WTC11 (cell line): ENCODE measurements at regions not wholly inside any gene's neighbourhood (a gene's known extent, or its start where the extent isn't known, plus 50 kb on each side); places are given as distances from the start of the nearest gene placed in this dataset.

ENCODE experiments used
- ATAC-seq: fragments of 200-7000 bp; cut with Tn5 transposase; 2 replicates; pipeline ENCODE4 v1.10.0; 2021; ENCODE audit warnings: mild to moderate bottlenecking, moderate library complexity
- CTCF ChIA-PET: fragments of 300-600 bp; sonication (Branson Sonifier 250); formaldehyde crosslinking; loops from one replicate; lab custom pipeline; 2021; ENCODE audit warnings: antibody characterized with exemption; lab: Charles Lee
- POLR2A ChIA-PET: fragments of 350-600 bp; sonication (Branson Sonifier 250); formaldehyde crosslinking; loops from one replicate; lab custom pipeline; 2021; ENCODE audit warnings: antibody characterized with exemption; lab: Charles Lee
- DNase-seq: peaks from one replicate; pipeline ENCODE4 v3.0.0; 2021; ENCODE audit warnings: low spot score
- H3K27ac Mint-ChIP-seq: 2 replicates; pipeline ENCODE4 v1.8.0; 2021; ENCODE audit warnings: mixed read lengths
- H3K27me3 Mint-ChIP-seq: 2 replicates; pipeline ENCODE4 v1.8.0; 2021; ENCODE audit warnings: low read depth, mild to moderate bottlenecking, moderate library complexity, mixed read lengths
- H3K36me3 Mint-ChIP-seq: 2 replicates; pipeline ENCODE4 v1.8.0; 2021; ENCODE audit warnings: mixed read lengths
- H3K4me1 Mint-ChIP-seq: 2 replicates; pipeline ENCODE4 v1.8.0; 2022; ENCODE audit warnings: mixed read lengths
- H3K4me3 Mint-ChIP-seq: 2 replicates; pipeline ENCODE4 v1.8.0; 2021; ENCODE audit warnings: mild to moderate bottlenecking, moderate library complexity, mixed read lengths
- H3K9me3 Mint-ChIP-seq: 2 replicates; pipeline ENCODE4 v1.8.0; 2021; ENCODE audit warnings: mixed read lengths
- ATF1 ChIP-seq: sonication (generic); formaldehyde crosslinking; IDR thresholded peaks from 2 replicates; pipeline ENCODE4 v1.8.1; 2023; ENCODE audit warnings: mild to moderate bottlenecking, moderate library complexity, missing genetic modification reagents
- CREB1 ChIP-seq: sonication (generic); formaldehyde crosslinking; IDR thresholded peaks from 2 replicates; pipeline ENCODE4 v1.8.0; 2023; ENCODE audit warnings: mild to moderate bottlenecking, missing genetic modification reagents
- CREM ChIP-seq: sonication (generic); formaldehyde crosslinking; IDR thresholded peaks from 2 replicates; pipeline ENCODE4 v1.8.1; 2022; ENCODE audit warnings: mild to moderate bottlenecking, missing genetic modification reagents, moderate library complexity
- ELF4 ChIP-seq: sonication (generic); formaldehyde crosslinking; IDR thresholded peaks from 2 replicates; pipeline ENCODE4 v1.8.1; 2022; ENCODE audit warnings: low read depth, mild to moderate bottlenecking, moderate library complexity, missing genetic modification reagents
- ETV6 ChIP-seq: sonication (generic); formaldehyde crosslinking; IDR thresholded peaks from 2 replicates; pipeline ENCODE4 v1.8.1; 2022; ENCODE audit warnings: mild to moderate bottlenecking, missing genetic modification reagents
- GTF2I ChIP-seq: fragments of 250-450 bp; sonication (Bioruptor Pico); conservative IDR thresholded peaks from 2 replicates; pipeline ENCODE4 v1.4.0; 2021; ENCODE audit warnings: mild to moderate bottlenecking
- JUN ChIP-seq: sonication (generic); formaldehyde crosslinking; IDR thresholded peaks from 2 replicates; pipeline ENCODE4 v1.8.0; 2023; ENCODE audit warnings: mild to moderate bottlenecking, missing genetic modification reagents
- MYBL2 ChIP-seq: sonication (generic); formaldehyde crosslinking; IDR thresholded peaks from 2 replicates; pipeline ENCODE4 v1.8.1; 2023; ENCODE audit warnings: mild to moderate bottlenecking, moderate library complexity, missing genetic modification reagents
- NFE2L1 ChIP-seq: sonication (generic); formaldehyde crosslinking; IDR thresholded peaks from 2 replicates; pipeline ENCODE4 v1.8.1; 2023; ENCODE audit warnings: missing genetic modification reagents
- NR1H2 ChIP-seq: sonication (generic); formaldehyde crosslinking; IDR thresholded peaks from 2 replicates; pipeline ENCODE4 v1.9.0; 2021; ENCODE audit warnings: mild to moderate bottlenecking, moderate library complexity, missing genetic modification reagents
- NR3C1 ChIP-seq: sonication (generic); formaldehyde crosslinking; conservative IDR thresholded peaks from 2 replicates; pipeline ENCODE4 v1.8.1; 2023; ENCODE audit warnings: low read depth, mild to moderate bottlenecking, missing genetic modification reagents
- RORB ChIP-seq: fragments of 250-450 bp; sonication (Bioruptor Pico); IDR thresholded peaks from 2 replicates; pipeline ENCODE4 v1.9.0; 2021; ENCODE audit warnings: mild to moderate bottlenecking
- TCF7 ChIP-seq: sonication (generic); formaldehyde crosslinking; IDR thresholded peaks from 2 replicates; pipeline ENCODE4 v1.8.0; 2022; ENCODE audit warnings: mild to moderate bottlenecking, low read depth, missing genetic modification reagents, moderate library complexity
- TEAD1 ChIP-seq: sonication (generic); formaldehyde crosslinking; IDR thresholded peaks from 2 replicates; pipeline ENCODE4 v1.8.0; 2022; ENCODE audit warnings: mild to moderate bottlenecking, missing genetic modification reagents
- TEAD4 ChIP-seq: sonication (generic); formaldehyde crosslinking; IDR thresholded peaks from 2 replicates; pipeline ENCODE4 v1.8.0; 2022; ENCODE audit warnings: mild to moderate bottlenecking, missing genetic modification reagents
- TP53 ChIP-seq: sonication (generic); formaldehyde crosslinking; IDR thresholded peaks from 2 replicates; pipeline ENCODE4 v1.8.1; 2023; ENCODE audit warnings: mild to moderate bottlenecking, missing genetic modification reagents
- ZNF219 ChIP-seq: sonication (generic); formaldehyde crosslinking; IDR thresholded peaks from 2 replicates; pipeline ENCODE4 v1.8.0; 2023; ENCODE audit warnings: missing genetic modification reagents, mild to moderate bottlenecking, borderline replicate concordance
- ZNF263 ChIP-seq: sonication (generic); formaldehyde crosslinking; IDR thresholded peaks from 2 replicates; pipeline ENCODE4 v1.8.1; 2022; ENCODE audit warnings: low read depth, mild to moderate bottlenecking, moderate library complexity, missing genetic modification reagents
- ZNF416 ChIP-seq: fragments of 250-450 bp; sonication (Bioruptor Pico); IDR thresholded peaks from 2 replicates; pipeline ENCODE4 v1.9.0; 2021; ENCODE audit warnings: mild to moderate bottlenecking, inconsistent platforms
- ZNF671 ChIP-seq: fragments of 250-450 bp; sonication (Bioruptor Pico); IDR thresholded peaks from 2 replicates; pipeline ENCODE4 v1.8.0; 2021; ENCODE audit warnings: mild to moderate bottlenecking
- TF ChIP-seq, protein P1 (sequence below): sonication (generic); formaldehyde crosslinking; IDR thresholded peaks from 2 replicates; pipeline ENCODE4 v1.8.1; 2023; ENCODE audit warnings: mild to moderate bottlenecking, missing genetic modification reagents
- TF ChIP-seq, protein P2 (sequence below): fragments of 250-450 bp; sonication (Bioruptor Pico); IDR thresholded peaks from 2 replicates; pipeline ENCODE4 v1.9.0; 2021; ENCODE audit warnings: mild to moderate bottlenecking
- TF ChIP-seq, protein P3 (sequence below): sonication (generic); formaldehyde crosslinking; conservative IDR thresholded peaks from 2 replicates; pipeline ENCODE4 v1.8.1; 2022; ENCODE audit warnings: mild to moderate bottlenecking, missing genetic modification reagents
- TF ChIP-seq, protein P4 (sequence below): sonication (generic); formaldehyde crosslinking; IDR thresholded peaks from 2 replicates; pipeline ENCODE4 v1.8.1; 2023; ENCODE audit warnings: mild to moderate bottlenecking, moderate library complexity, missing genetic modification reagents
- TF ChIP-seq, protein P5 (sequence below): sonication (generic); formaldehyde crosslinking; IDR thresholded peaks from 2 replicates; pipeline ENCODE4 v1.8.0; 2023; ENCODE audit warnings: missing genetic modification reagents
- TF ChIP-seq, protein P6 (sequence below): sonication (generic); formaldehyde crosslinking; IDR thresholded peaks from 2 replicates; pipeline ENCODE4 v1.8.1; 2022; ENCODE audit warnings: missing genetic modification reagents, borderline replicate concordance

DNA sequence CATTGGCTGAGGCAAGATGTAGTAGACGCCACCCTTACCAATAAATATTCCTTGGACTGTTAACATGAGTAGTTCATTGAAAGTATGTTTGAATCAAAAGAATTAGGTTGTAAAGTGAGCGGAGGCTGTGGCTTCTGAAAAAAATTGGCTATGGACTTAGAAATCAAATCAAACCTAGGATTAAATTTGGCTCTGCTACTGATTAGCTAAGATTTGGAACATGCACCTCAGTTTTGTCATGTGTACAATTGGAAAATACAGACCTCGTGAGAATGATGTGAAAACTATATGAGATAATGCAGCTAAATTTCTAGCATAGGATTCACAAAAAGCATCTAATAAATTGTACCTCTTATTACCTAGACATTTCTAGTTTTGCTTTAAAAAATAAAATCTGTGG is 85.3 kb upstream of the USP25 start (continued):
- TF ChIP-seq ATF1 (CRISPR knock-in tag) (no peak), JUN (CRISPR knock-in tag) (no peak), ELF4 (CRISPR knock-in tag) (no peak), GTF2I (CRISPR knock-in tag) (no peak), TEAD4 (CRISPR knock-in tag) (no peak)
- TF ChIP-seq, protein P1, sequence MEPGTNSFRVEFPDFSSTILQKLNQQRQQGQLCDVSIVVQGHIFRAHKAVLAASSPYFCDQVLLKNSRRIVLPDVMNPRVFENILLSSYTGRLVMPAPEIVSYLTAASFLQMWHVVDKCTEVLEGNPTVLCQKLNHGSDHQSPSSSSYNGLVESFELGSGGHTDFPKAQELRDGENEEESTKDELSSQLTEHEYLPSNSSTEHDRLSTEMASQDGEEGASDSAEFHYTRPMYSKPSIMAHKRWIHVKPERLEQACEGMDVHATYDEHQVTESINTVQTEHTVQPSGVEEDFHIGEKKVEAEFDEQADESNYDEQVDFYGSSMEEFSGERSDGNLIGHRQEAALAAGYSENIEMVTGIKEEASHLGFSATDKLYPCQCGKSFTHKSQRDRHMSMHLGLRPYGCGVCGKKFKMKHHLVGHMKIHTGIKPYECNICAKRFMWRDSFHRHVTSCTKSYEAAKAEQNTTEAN (CRISPR knock-in tag): no peak
- TF ChIP-seq, protein P2, sequence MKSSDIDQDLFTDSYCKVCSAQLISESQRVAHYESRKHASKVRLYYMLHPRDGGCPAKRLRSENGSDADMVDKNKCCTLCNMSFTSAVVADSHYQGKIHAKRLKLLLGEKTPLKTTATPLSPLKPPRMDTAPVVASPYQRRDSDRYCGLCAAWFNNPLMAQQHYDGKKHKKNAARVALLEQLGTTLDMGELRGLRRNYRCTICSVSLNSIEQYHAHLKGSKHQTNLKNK (CRISPR knock-in tag): no peak
- TF ChIP-seq, all 79 proteins: peak for 0

DNA sequence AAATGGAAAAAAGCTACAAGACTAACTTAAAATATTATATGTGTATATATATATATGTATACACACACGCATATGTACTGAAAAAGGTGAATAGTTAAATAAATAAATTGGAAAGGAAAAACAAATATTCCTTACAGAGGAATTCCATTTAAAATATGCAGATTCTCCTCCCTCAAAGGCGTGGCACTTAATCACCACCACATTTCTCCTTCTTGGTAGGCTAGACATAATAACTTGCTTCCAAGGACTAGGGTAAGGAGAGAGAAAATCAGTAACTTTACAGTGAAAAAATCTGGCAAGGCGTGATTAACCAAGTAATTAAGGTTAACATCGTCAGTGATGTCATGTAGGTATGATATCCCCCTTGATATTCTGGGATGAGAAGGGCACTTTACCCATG is 84.0 kb upstream of the USP25 start:
- no peak for ATAC-seq
- CTCF ChIA-PET: interaction anchor here (0.6 kb wide), 1 partner anchor 723 kb away, joined by 3 read pairs; no protein-coding TSS in a partner anchor

DNA sequence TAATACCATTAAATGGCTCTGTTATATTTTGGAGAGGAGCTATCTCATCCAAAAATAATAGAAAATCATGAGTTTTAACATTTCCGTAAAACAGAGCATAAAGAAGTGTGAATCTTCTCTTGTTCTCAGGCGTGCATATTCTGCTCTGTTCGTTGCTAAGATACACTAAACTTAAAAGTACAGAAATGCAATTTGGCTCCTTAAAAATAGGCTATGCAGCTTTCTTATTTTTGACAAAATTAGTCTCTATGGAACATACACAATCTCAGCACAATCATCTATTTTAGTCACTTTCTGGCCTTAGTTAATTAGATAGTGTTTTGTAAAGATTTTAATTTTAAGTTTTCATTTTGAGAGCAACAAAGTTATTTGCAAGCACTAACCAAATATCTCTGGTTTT is 79.0 kb upstream of the USP25 start:
- no peak for ATAC-seq
- Mint-ChIP-seq H3K36me3 (no peaks in the 10 kb centered on the region), H3K27ac (no peak overlapping the region), H3K27me3 (no peaks in the 10 kb centered on the region), H3K9me3 (no peaks in the 10 kb centered on the region), H3K4me1 (no peaks in the 10 kb centered on the region), H3K4me3 (no peak overlapping the region)
- ChIA-PET POLR2A (no interaction called here), CTCF (no interaction called here)
- no peak for DNase-seq
- TF ChIP-seq, protein P3, sequence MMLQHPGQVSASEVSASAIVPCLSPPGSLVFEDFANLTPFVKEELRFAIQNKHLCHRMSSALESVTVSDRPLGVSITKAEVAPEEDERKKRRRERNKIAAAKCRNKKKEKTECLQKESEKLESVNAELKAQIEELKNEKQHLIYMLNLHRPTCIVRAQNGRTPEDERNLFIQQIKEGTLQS (CRISPR knock-in tag): no peak
- TF ChIP-seq NR3C1 (CRISPR knock-in tag) (no peak), CREM (CRISPR knock-in tag) (no peak), NR1H2 (CRISPR knock-in tag) (no peak), RORB (CRISPR knock-in tag) (no peak), CREB1 (CRISPR knock-in tag) (no peak), NFE2L1 (CRISPR knock-in tag) (no peak), TCF7 (CRISPR knock-in tag) (no peak), TP53 (CRISPR knock-in tag) (no peak), MYBL2 (CRISPR knock-in tag) (no peak), ZNF671 (CRISPR knock-in tag) (no peak), ATF1 (CRISPR knock-in tag) (no peak), TEAD1 (CRISPR knock-in tag) (no peak), ZNF219 (CRISPR knock-in tag) (no peak), ETV6 (no peak), ZNF263 (CRISPR knock-in tag) (no peak), ZNF416 (CRISPR knock-in tag) (no peak)
- TF ChIP-seq, protein P4, sequence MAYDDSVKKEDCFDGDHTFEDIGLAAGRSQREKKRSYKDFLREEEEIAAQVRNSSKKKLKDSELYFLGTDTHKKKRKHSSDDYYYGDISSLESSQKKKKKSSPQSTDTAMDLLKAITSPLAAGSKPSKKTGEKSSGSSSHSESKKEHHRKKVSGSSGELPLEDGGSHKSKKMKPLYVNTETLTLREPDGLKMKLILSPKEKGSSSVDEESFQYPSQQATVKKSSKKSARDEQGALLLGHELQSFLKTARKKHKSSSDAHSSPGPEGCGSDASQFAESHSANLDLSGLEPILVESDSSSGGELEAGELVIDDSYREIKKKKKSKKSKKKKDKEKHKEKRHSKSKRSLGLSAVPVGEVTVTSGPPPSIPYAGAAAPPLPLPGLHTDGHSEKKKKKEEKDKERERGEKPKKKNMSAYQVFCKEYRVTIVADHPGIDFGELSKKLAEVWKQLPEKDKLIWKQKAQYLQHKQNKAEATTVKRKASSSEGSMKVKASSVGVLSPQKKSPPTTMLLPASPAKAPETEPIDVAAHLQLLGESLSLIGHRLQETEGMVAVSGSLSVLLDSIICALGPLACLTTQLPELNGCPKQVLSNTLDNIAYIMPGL (CRISPR knock-in tag): no peak
- TF ChIP-seq, protein P5, sequence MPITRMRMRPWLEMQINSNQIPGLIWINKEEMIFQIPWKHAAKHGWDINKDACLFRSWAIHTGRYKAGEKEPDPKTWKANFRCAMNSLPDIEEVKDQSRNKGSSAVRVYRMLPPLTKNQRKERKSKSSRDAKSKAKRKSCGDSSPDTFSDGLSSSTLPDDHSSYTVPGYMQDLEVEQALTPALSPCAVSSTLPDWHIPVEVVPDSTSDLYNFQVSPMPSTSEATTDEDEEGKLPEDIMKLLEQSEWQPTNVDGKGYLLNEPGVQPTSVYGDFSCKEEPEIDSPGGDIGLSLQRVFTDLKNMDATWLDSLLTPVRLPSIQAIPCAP: no peak
- TF ChIP-seq, protein P6, sequence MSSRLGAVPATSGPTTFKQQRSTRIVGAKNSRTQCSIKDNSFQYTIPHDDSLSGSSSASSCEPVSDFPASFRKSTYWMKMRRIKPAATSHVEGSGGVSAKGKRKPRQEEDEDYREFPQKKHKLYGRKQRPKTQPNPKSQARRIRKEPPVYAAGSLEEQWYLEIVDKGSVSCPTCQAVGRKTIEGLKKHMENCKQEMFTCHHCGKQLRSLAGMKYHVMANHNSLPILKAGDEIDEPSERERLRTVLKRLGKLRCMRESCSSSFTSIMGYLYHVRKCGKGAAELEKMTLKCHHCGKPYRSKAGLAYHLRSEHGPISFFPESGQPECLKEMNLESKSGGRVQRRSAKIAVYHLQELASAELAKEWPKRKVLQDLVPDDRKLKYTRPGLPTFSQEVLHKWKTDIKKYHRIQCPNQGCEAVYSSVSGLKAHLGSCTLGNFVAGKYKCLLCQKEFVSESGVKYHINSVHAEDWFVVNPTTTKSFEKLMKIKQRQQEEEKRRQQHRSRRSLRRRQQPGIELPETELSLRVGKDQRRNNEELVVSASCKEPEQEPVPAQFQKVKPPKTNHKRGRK: no peak

More for the DNA sequence above, 84.0 kb upstream of the USP25 start:
- TF ChIP-seq GTF2I (CRISPR knock-in tag) (no peak), CREM (CRISPR knock-in tag) (no peak), ZNF219 (CRISPR knock-in tag) (no peak), ZNF416 (CRISPR knock-in tag) (no peak)
- POLR2A ChIA-PET: no interaction called here
- no peaks in the 10 kb centered on the region for H3K9me3 Mint-ChIP-seq
- H3K4me1 Mint-ChIP-seq: no peaks in the 10 kb centered on the region
- no peaks in the 10 kb centered on the region for H3K27me3 Mint-ChIP-seq
- no peak overlapping the region for H3K27ac Mint-ChIP-seq
- no peaks in the 10 kb centered on the region for H3K36me3 Mint-ChIP-seq
- H3K4me3 Mint-ChIP-seq: no peak overlapping the region
- DNase-seq: no peak
